ENCODE measurements at regions not wholly inside any gene's neighbourhood (a gene's known extent, or its start where the extent isn't known, plus 50 kb on each side); places are given as distances from the start of the nearest gene placed in this dataset.

- no peak for DNase-seq (ENCODE audit: low read depth in 2 of 2)
Observed at GRCh38 chr1:34270181-34270580, 93.5 kb downstream of the C1orf94 start.

GRCh38 chr1:34272152-34272551, 95.4 kb downstream of the C1orf94 start:
- no peak for DNase-seq (ENCODE audit: low read depth in 2 of 2)

- DNase-seq (ENCODE audit: low read depth in 2 of 2), result no peak
Observed at GRCh38 chr1:34275150-34275549, 98.4 kb downstream of the C1orf94 start.

- no peak for DNase-seq (ENCODE audit: low read depth in 2 of 2)
Observed at GRCh38 chr1:34276606-34277005, 99.9 kb downstream of the C1orf94 start.

GRCh38 chr1:34277150-34277549, 100.4 kb downstream of the C1orf94 start:
- DNase-seq (ENCODE audit: low read depth in 2 of 2), result no peak

GRCh38 chr1:34278211-34278610, 101.5 kb downstream of the C1orf94 start:
- DNase-seq (ENCODE audit: low read depth in 2 of 2), result no peak

GRCh38 chr1:34279971-34280370, 103.3 kb downstream of the C1orf94 start:
- no peak for DNase-seq (ENCODE audit: low read depth in 2 of 2)

GRCh38 chr1:34280509-34280908, 103.8 kb downstream of the C1orf94 start:
- DNase-seq (ENCODE audit: low read depth in 2 of 2), result no peak

GRCh38 chr1:34283142-34283541, 106.4 kb downstream of the C1orf94 start:
- no peak for DNase-seq (ENCODE audit: low read depth in 2 of 2)

- DNase-seq (ENCODE audit: low read depth in 2 of 2), result no peak
Observed at GRCh38 chr1:34286511-34286910, 109.8 kb downstream of the C1orf94 start.

GRCh38 chr1:34290831-34291230, 114.1 kb downstream of the C1orf94 start:
- DNase-seq (ENCODE audit: low read depth in 2 of 2), result no peak

- DNase-seq (ENCODE audit: low read depth in 2 of 2), result no peak
Observed at GRCh38 chr1:34292472-34292871, 115.8 kb downstream of the C1orf94 start.

- DNase-seq (ENCODE audit: low read depth in 2 of 2), result no peak
Observed at GRCh38 chr1:34296059-34296458, 119.4 kb downstream of the C1orf94 start.

GRCh38 chr1:34302798-34303197, 126.1 kb downstream of the C1orf94 start:
- DNase-seq (ENCODE audit: low read depth in 2 of 2), result no peak

- DNase-seq (ENCODE audit: low read depth in 2 of 2), result no peak
Observed at GRCh38 chr1:34303218-34303617, 126.5 kb downstream of the C1orf94 start.

- no peak for DNase-seq (ENCODE audit: low read depth in 2 of 2)
Observed at GRCh38 chr1:34306568-34306967, 129.9 kb downstream of the C1orf94 start.

GRCh38 chr1:34312359-34312758, 135.7 kb downstream of the C1orf94 start:
- DNase-seq (ENCODE audit: low read depth in 2 of 2), result no peak

- DNase-seq (ENCODE audit: low read depth in 2 of 2), result no peak
Observed at GRCh38 chr1:34315974-34316373, 139.3 kb downstream of the C1orf94 start.

GRCh38 chr1:34316773-34317172, 140.1 kb downstream of the C1orf94 start:
- DNase-seq (ENCODE audit: low read depth in 2 of 2), result no peak

- no peak for DNase-seq (ENCODE audit: low read depth in 2 of 2)
Observed at GRCh38 chr1:34319218-34319617, 142.5 kb downstream of the C1orf94 start.

- no peak for DNase-seq (ENCODE audit: low read depth in 2 of 2)
Observed at GRCh38 chr1:34320053-34320669, 143.5 kb downstream of the C1orf94 start.

GRCh38 chr1:34322969-34323368, 146.3 kb downstream of the C1orf94 start:
- DNase-seq (ENCODE audit: low read depth in 2 of 2), result no peak

GRCh38 chr1:34324879-34325440, 148.3 kb downstream of the C1orf94 start:
- DNase-seq (ENCODE audit: low read depth in 2 of 2), result no peak

- DNase-seq (ENCODE audit: low read depth in 2 of 2), result no peak
Observed at GRCh38 chr1:34328281-34328799, 151.6 kb downstream of the C1orf94 start.
